ENCODE measurements at regions not wholly inside any gene's neighbourhood (a gene's known extent, or its start where the extent isn't known, plus 50 kb on each side); places are given as distances from the start of the nearest gene placed in this dataset.
"Not testable (repeated sequence)": the region's sequence is repeated elsewhere in the genome, so short reads cannot be mapped to it uniquely, and the experiment has no call there.

GRCh38 chr1:805310-805709 lies 118.4 kb upstream of the SAMD11 start:
- H3K4me1 ChIP-seq; H3K27me3 ChIP-seq; DNase-seq; H3K36me3 ChIP-seq; H3K9me3 ChIP-seq; H3K4me3 ChIP-seq (ENCODE audit: low read depth, low read length): not testable (repeated sequence)

- not testable (repeated sequence) for DNase-seq; H3K36me3 ChIP-seq; H3K9me3 ChIP-seq; H3K27me3 ChIP-seq; H3K4me3 ChIP-seq (ENCODE audit: low read depth, low read length); H3K4me1 ChIP-seq
These were observed 116.7 kb upstream of the SAMD11 start for GRCh38 chr1:807066-807465.

- H3K36me3 ChIP-seq; H3K4me1 ChIP-seq; DNase-seq; H3K27me3 ChIP-seq; H3K4me3 ChIP-seq (ENCODE audit: low read depth, low read length); H3K9me3 ChIP-seq: not testable (repeated sequence)
These were observed 115.9 kb upstream of the SAMD11 start for GRCh38 chr1:807699-808390.

GRCh38 chr1:810949-811348 lies 112.8 kb upstream of the SAMD11 start:
- H3K4me3 ChIP-seq (ENCODE audit: low read depth, low read length); DNase-seq; H3K9me3 ChIP-seq; H3K4me1 ChIP-seq; H3K27me3 ChIP-seq; H3K36me3 ChIP-seq: not testable (repeated sequence)

GRCh38 chr1:812535-813127 lies 111.1 kb upstream of the SAMD11 start:
- not testable (repeated sequence) for DNase-seq; H3K4me3 ChIP-seq (ENCODE audit: low read depth, low read length); H3K27me3 ChIP-seq; H3K4me1 ChIP-seq; H3K9me3 ChIP-seq; H3K36me3 ChIP-seq

GRCh38 chr1:814543-814942 lies 109.2 kb upstream of the SAMD11 start:
- not testable (repeated sequence) for H3K4me3 ChIP-seq (ENCODE audit: low read depth, low read length); H3K9me3 ChIP-seq; DNase-seq; H3K4me1 ChIP-seq; H3K27me3 ChIP-seq; H3K36me3 ChIP-seq

GRCh38 chr1:815147-815922 lies 108.4 kb upstream of the SAMD11 start:
- H3K9me3 ChIP-seq; H3K4me3 ChIP-seq (ENCODE audit: low read depth, low read length); DNase-seq: not testable (repeated sequence)

GRCh38 chr1:817071-817599 lies 106.6 kb upstream of the SAMD11 start:
- H3K4me3 ChIP-seq (ENCODE audit: low read depth, low read length): not testable (repeated sequence)

More at GRCh38 chr1:815147-815922, 108.4 kb upstream of the SAMD11 start:
- not testable (repeated sequence) for H3K36me3 ChIP-seq, H3K4me1 ChIP-seq, H3K27me3 ChIP-seq

GRCh38 chr1:817658-818617 lies 105.8 kb upstream of the SAMD11 start:
- H3K4me1 ChIP-seq; H3K27me3 ChIP-seq; H3K9me3 ChIP-seq; DNase-seq; H3K36me3 ChIP-seq; H3K4me3 ChIP-seq (ENCODE audit: low read depth, low read length): not testable (repeated sequence)

More at GRCh38 chr1:817071-817599, 106.6 kb upstream of the SAMD11 start:
- not testable (repeated sequence) for H3K4me1 ChIP-seq, H3K36me3 ChIP-seq, H3K9me3 ChIP-seq, DNase-seq, H3K27me3 ChIP-seq

GRCh38 chr1:818618-819291 lies 105.0 kb upstream of the SAMD11 start:
- Histone ChIP-seq H3K4me3 (ENCODE audit: low read depth, low read length) (no peak overlapping the region), H3K9me3 (no peaks in the 10 kb centered on the region), H3K4me1 (no peaks in the 10 kb centered on the region), H3K27me3 (no peaks in the 10 kb centered on the region), H3K36me3 (no peaks in the 10 kb centered on the region)
- TF ChIP-seq CTCF (IDR thresholded peaks at IDR 0.05; ENCODE audit: low read depth, low read length): no peak
- DNase-seq: no peak
